Caco-2 (cell line): ENCODE measurements at regions not wholly inside any gene's neighbourhood (a gene's known extent, or its start where the extent isn't known, plus 50 kb on each side); places are given as distances from the start of the nearest gene placed in this dataset.

Experiments used
- BruUV-seq: library from RNA; stranded (reverse); fragments of 400-500 nt; replicated peaks from 2 replicates; lab custom pipeline; 2021; lab: Mats Ljungman, UMichigan
- CTCF ChIA-PET: fragments of 300-600 bp; sonication (Branson Sonifier 250); formaldehyde crosslinking; loops from one replicate; lab custom pipeline; 2022; ENCODE audit warnings: antibody characterized with exemption; lab: Charles Lee
- POLR2A ChIA-PET: fragments of 300-600 bp; sonication (Branson Sonifier 250); formaldehyde crosslinking; loops from one replicate; lab custom pipeline; 2022; ENCODE audit warnings: antibody characterized with exemption; lab: Charles Lee
- DNase-seq, 2 experiments: peaks; one replicate each; pipeline versions ENCODE4 v3.0.0 to v3.0.0-alpha.2; 2020 to 2022
- H3K27me3 ChIP-seq: replicated peaks from 2 replicates; pipeline ENCODE4 v1.6.0; 2011; ENCODE audit warnings: low read length; ENCODE audit not compliant: control insufficient read depth, insufficient read depth
- H3K36me3 ChIP-seq: 2 replicates; pipeline ENCODE4 v1.5.1; 2011; ENCODE audit warnings: low read length; ENCODE audit not compliant: control insufficient read depth, insufficient read depth
- H3K4me1 ChIP-seq: fragments of 250-450 bp; sonication (Bioruptor Pico); 2 replicates; pipeline ENCODE4 v1.5.1; 2020; ENCODE audit warnings: mild to moderate bottlenecking
- H3K4me3 ChIP-seq: 2 replicates; pipeline ENCODE4 v1.5.1; 2011; ENCODE audit warnings: low read depth, mild to moderate bottlenecking, control low read depth, low read length
- H3K9me3 ChIP-seq: fragments of 250-450 bp; sonication (Bioruptor Pico); 2 replicates; pipeline ENCODE4 v1.5.1; 2020; ENCODE audit warnings: mild to moderate bottlenecking, moderate library complexity
- H3K27ac Mint-ChIP-seq: one replicate; pipeline ENCODE4 v1.8.0; 2022; ENCODE audit warnings: mixed read lengths; ENCODE audit not compliant: unreplicated experiment
- H3K27me3 Mint-ChIP-seq: one replicate; pipeline ENCODE4 v1.8.0; 2022; ENCODE audit warnings: mixed read lengths; ENCODE audit not compliant: insufficient read depth, unreplicated experiment
- H3K36me3 Mint-ChIP-seq: one replicate; pipeline ENCODE4 v1.8.0; 2022; ENCODE audit warnings: mild to moderate bottlenecking, mixed read lengths; ENCODE audit not compliant: insufficient read depth, unreplicated experiment
- H3K4me1 Mint-ChIP-seq: one replicate; pipeline ENCODE4 v1.8.0; 2022; ENCODE audit warnings: low read depth, mixed read lengths; ENCODE audit not compliant: unreplicated experiment
- H3K4me3 Mint-ChIP-seq: one replicate; pipeline ENCODE4 v1.8.0; 2022; ENCODE audit warnings: mild to moderate bottlenecking, moderate library complexity, mixed read lengths; ENCODE audit not compliant: unreplicated experiment
- H3K9me3 Mint-ChIP-seq: one replicate; pipeline ENCODE4 v1.8.0; 2022; ENCODE audit warnings: mixed read lengths; ENCODE audit not compliant: unreplicated experiment
- intact Hi-C: fragments of 100-400 bp; cut with micrococcal nuclease; formaldehyde crosslinking; loops from one replicate; pipeline ENCODE4 v1.10.0; 2022; ENCODE audit not compliant: unreplicated experiment
- TF ChIP-seq, protein P1 (sequence below), 2 experiments: fragments of 200-600 bp in 1 of 2; IDR thresholded peaks; 1 replicate in 1 of 2; 2 replicates in 1 of 2; pipeline versions ENCODE4 v1.5.1 to v1.8.0; 2011 to 2022; ENCODE audit warnings: antibody characterized with exemption in 1 of 2, control low read depth in 1 of 2, inconsistent platforms in 1 of 2, low read depth in 1 of 2, low read length in 1 of 2, mild to moderate bottlenecking in 1 of 2, moderate library complexity in 1 of 2; ENCODE audit not compliant: insufficient read depth in 1 of 2, severe bottlenecking in 1 of 2, unreplicated experiment in 1 of 2

DNA sequence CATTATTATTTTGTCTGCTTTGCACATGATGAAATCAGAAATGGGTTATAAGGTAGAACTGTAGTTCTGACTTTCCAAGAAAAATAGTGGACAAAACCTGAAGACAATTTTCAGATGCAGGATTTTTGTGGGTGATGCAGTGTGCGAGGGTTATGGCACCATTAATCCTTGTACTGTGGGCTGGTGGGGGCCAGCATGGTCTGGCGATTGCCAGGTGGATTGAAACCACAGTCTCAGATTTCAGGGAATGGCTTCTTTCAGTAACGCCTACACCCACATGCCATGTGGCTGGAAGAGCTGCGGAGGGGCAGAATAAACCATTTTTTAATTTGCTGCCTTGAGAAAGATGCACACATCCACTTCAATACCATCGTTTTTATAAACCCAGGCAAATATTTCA lies 150.5 kb downstream of the ARSF start:
- ChIA-PET CTCF (no interaction called here), POLR2A (no interaction called here)
- Histone ChIP-seq H3K4me1 (no peaks in the 10 kb centered on the region), H3K27me3 (no peaks in the 10 kb centered on the region), H3K4me3 (no peak overlapping the region), H3K9me3 (no peaks in the 10 kb centered on the region), H3K36me3 (no peaks in the 10 kb centered on the region)
- no peaks in the 10 kb centered on the region for H3K4me1 Mint-ChIP-seq
- peaks cover 7% of the 10 kb centered on the region for H3K27me3 Mint-ChIP-seq
- no peaks in the 10 kb centered on the region for H3K9me3 Mint-ChIP-seq
- intact Hi-C loops: no loop called here
- no peak for DNase-seq
- no peak overlapping the region for H3K27ac Mint-ChIP-seq
- TF ChIP-seq, protein P1, sequence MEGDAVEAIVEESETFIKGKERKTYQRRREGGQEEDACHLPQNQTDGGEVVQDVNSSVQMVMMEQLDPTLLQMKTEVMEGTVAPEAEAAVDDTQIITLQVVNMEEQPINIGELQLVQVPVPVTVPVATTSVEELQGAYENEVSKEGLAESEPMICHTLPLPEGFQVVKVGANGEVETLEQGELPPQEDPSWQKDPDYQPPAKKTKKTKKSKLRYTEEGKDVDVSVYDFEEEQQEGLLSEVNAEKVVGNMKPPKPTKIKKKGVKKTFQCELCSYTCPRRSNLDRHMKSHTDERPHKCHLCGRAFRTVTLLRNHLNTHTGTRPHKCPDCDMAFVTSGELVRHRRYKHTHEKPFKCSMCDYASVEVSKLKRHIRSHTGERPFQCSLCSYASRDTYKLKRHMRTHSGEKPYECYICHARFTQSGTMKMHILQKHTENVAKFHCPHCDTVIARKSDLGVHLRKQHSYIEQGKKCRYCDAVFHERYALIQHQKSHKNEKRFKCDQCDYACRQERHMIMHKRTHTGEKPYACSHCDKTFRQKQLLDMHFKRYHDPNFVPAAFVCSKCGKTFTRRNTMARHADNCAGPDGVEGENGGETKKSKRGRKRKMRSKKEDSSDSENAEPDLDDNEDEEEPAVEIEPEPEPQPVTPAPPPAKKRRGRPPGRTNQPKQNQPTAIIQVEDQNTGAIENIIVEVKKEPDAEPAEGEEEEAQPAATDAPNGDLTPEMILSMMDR (IDR thresholded peaks at IDR 0.05; ENCODE audit: insufficient read depth in 1 of 2, low read depth in 1 of 2, low read length in 1 of 2, severe bottlenecking in 1 of 2, unreplicated experiment in 1 of 2): no peak
- BruUV-seq: no TSS peak
- H3K36me3 Mint-ChIP-seq: no peaks in the 10 kb centered on the region
- H3K4me3 Mint-ChIP-seq: no peak overlapping the region

DNA sequence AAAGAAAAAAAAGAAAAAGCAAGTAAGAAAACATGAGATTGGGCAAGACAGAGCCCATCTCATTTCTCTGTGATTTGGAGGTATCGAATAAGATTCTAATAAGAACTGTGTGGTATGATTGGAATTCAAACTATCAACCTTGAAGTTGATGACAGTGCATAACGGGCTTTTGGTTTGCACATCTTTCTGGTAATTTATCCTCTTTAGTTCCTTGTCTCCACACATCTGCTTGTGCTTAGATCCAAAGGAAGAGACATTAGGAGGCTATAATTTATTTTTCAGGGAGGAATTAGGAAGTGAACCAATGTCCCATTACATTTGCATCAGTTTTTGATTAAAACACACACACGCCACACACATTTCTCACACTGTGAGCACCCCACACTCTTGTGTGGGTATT lies 149.9 kb downstream of the ARSF start:
- Mint-ChIP-seq H3K9me3 (no peaks in the 10 kb centered on the region), H3K36me3 (no peaks in the 10 kb centered on the region), H3K4me1 (no peaks in the 10 kb centered on the region), H3K4me3 (no peak overlapping the region), H3K27me3 (peaks cover 7% of the 10 kb centered on the region), H3K27ac (no peak overlapping the region)
- Histone ChIP-seq H3K27me3 (no peaks in the 10 kb centered on the region), H3K9me3 (no peaks in the 10 kb centered on the region), H3K36me3 (no peaks in the 10 kb centered on the region), H3K4me3 (no peak overlapping the region), H3K4me1 (no peaks in the 10 kb centered on the region)
- TF ChIP-seq, protein P1 (IDR thresholded peaks at IDR 0.05; ENCODE audit: insufficient read depth in 1 of 2, low read depth in 1 of 2, low read length in 1 of 2, severe bottlenecking in 1 of 2, unreplicated experiment in 1 of 2): no peak
- POLR2A ChIA-PET: no interaction called here
- CTCF ChIA-PET: no interaction called here
- BruUV-seq: no TSS peak
- intact Hi-C loops: no loop called here
- no peak for DNase-seq

DNA sequence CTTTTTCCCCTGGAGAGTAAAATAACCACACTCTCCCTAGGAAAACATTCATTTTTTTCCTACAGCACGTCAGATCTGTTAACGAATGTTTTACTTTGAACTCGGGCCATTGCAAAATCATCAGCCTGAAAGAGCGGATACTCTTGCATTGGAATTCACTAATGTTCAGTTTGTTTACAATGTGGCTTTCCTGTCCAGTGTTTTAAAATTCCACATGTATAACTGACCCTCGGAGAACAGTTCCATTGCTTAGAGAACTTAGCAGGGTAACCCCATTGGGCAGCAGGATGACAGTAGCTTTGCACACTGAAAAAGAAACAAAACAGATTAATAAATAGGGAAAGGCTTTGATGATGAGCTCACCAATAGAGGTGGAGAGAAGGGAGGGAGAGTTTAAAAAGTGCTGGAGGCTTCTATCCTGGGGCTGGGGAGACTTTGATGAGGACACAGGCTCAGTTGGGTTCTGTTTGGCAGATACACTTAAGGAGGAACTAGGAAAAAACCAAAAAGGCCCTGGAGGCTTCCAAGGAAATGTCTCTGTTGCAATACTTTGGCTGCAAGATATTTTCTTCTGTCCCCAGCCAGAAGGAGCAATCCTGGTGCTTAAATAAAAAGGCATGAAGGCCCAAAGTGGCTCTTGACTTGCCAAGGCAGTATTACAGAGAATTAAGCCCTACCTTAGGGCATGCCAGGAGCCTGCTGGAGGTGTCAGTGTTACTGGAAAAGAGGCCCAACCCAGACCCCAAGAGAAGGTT lies 143.1 kb downstream of the ARSF start:
- DNase-seq: no peak
- TF ChIP-seq, protein P1 (IDR thresholded peaks at IDR 0.05; ENCODE audit: insufficient read depth in 1 of 2, low read depth in 1 of 2, low read length in 1 of 2, severe bottlenecking in 1 of 2, unreplicated experiment in 1 of 2): no peak
- intact Hi-C loops: no loop called here
- no peaks in the 10 kb centered on the region for H3K9me3 ChIP-seq
- CTCF ChIA-PET: no interaction called here
- Mint-ChIP-seq H3K27ac (no peak overlapping the region), H3K4me1 (no peaks in the 10 kb centered on the region), H3K9me3 (no peaks in the 10 kb centered on the region), H3K36me3 (no peaks in the 10 kb centered on the region), H3K4me3 (no peak overlapping the region), H3K27me3 (no peaks in the 10 kb centered on the region)
- no peaks in the 10 kb centered on the region for H3K36me3 ChIP-seq
- H3K4me1 ChIP-seq: no peaks in the 10 kb centered on the region
- no peaks in the 10 kb centered on the region for H3K27me3 ChIP-seq
- POLR2A ChIA-PET: no interaction called here
- BruUV-seq: no TSS peak
- no peak overlapping the region for H3K4me3 ChIP-seq
